Activated effector memory CD4-positive, alpha-beta T cell treated with anti-CD3 and anti-CD28 coated beads, Interleukin-2, amount 50 U/mL, for 16 hours (primary cell): ENCODE measurements at regions not wholly inside any gene's neighbourhood (a gene's known extent, or its start where the extent isn't known, plus 50 kb on each side); places are given as distances from the start of the nearest gene placed in this dataset.

Source experiments
- DNase-seq: peaks from one replicate; pipeline ENCODE4 v3.0.0-alpha.2; 2020

DNA sequence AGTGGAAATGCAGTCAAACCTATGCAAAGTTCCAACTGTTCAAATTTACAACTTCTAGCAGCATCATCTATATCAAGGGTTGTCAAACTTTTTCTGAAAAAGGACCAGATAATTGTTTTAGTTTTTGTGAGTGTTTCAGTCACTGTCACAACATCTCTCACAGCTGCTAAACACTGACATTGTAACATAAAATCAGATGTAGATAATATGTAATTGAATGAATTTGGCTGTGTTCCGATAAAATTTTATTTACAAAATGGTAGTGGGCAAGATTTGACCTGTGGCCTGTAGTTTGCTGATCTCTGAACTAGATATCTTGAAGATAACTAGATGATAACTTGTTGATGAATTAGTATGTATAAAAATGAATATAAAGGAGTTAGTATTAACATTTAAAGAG, 1679.1 kb upstream of the PCDH20 start:
- no peak for DNase-seq

DNA sequence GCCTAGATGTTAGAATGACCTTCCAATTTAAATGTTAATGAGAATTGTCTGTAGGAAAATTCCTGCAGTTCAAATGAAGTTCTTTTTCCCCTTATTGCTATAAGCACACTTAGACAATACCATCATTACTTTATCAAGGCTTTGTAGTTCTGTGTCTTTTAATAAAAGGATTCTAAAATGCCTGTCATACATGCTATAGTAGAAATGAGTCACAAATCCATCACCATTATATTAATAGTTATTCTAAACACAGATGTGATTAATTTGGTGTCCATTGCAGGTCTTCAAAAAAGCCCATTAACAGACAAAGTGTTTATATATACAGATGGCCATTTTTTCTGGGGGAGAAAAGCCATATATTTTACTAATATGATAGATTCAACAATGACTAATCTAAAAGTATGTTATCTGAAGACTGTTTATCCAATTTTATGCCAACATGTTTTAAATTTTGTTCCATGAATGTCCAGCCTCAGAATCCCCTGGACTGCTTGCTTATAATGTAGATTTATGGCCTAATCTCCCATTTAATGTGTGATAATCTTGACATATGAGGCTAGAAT, 1678.3 kb upstream of the PCDH20 start:
- no peak for DNase-seq

GRCh38 chr13:63092456-63092855, 1676.8 kb upstream of the PCDH20 start:
- no peak for DNase-seq

GRCh38 chr13:63090524-63090923, 1674.9 kb upstream of the PCDH20 start:
- no peak for DNase-seq

DNA sequence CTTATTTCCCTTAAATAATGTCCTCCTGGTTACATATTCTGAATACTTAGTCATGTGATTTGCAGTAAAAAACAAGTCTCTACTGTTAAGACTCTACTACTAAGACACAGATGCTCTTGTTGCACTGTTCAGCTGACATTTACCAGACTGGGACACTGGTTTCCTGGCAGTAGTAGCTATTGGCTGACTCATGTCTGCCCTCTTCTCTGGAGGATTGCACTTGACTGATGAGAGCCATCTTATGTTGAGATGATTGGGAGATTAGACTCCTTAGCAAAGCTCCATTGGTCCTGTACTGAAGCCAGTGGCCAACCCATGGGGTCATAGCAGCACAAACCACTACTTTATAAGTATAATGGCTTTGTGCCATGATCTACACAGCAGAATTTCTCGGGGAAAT, 1672.6 kb upstream of the PCDH20 start:
- no peak for DNase-seq

DNA sequence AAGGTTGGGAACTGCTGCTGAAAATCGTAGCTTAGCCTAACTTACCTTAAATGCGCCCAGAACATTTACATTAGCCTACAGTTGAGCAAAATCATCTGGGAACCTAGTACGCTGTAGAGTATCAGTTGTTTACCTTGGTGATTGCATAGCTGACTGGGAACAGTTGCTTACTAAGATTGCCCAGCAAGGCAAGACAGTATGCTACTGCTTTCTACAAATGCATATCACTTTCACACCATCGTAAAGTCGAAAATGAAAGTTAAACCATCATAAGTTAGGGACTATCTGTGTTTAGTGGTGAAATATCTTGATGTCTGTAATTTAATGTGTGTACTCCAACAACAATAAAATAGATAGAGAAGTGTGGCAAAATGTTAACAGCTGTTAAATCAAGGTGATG, 1670.6 kb upstream of the PCDH20 start:
- no peak for DNase-seq

DNA sequence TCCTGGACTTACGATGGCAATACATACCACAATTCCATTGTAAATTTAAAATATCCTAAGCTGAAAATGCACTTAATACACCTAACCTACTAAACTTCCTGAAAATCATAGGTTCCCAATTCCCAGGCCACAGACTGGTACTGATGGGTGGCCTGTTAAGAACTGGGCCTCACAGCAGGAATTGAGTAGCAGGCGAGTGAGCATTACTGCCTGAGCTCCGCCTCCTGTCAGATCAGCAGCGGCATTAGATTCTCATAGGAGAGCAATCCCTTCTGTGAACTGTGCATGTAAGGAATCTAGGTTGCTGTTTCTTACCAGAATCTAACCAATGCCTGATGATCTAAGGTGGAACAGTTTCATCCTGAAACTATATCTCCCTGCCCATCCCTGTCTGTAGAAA, 1670.2 kb upstream of the PCDH20 start:
- DNase-seq: no peak

GRCh38 chr13:63081400-63082014, 1665.9 kb upstream of the PCDH20 start:
- DNase-seq: no peak

- DNase-seq: no peak
Observed at GRCh38 chr13:63075126-63075525, 1659.5 kb upstream of the PCDH20 start.

DNA sequence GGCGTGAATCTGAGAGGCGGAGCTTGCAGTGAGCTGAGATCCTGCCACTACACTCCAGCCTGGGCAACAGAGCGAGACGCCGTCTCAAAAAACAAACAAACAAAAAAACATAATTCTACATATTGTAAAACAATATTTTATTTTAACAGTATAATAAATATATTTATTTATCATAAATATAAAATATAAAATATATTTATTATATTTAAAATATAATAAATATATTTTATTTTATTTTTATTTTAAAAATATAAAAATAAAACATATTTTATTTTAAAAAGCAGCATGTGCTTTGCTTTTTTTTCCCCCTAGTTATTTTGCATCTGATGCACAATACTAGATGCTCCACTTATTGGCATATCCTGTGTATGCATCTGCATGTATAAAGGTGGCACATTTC, 1634.6 kb upstream of the PCDH20 start:
- no peak for DNase-seq

- no peak for DNase-seq
Observed at GRCh38 chr13:63048653-63049052, 1633.0 kb upstream of the PCDH20 start.

DNA sequence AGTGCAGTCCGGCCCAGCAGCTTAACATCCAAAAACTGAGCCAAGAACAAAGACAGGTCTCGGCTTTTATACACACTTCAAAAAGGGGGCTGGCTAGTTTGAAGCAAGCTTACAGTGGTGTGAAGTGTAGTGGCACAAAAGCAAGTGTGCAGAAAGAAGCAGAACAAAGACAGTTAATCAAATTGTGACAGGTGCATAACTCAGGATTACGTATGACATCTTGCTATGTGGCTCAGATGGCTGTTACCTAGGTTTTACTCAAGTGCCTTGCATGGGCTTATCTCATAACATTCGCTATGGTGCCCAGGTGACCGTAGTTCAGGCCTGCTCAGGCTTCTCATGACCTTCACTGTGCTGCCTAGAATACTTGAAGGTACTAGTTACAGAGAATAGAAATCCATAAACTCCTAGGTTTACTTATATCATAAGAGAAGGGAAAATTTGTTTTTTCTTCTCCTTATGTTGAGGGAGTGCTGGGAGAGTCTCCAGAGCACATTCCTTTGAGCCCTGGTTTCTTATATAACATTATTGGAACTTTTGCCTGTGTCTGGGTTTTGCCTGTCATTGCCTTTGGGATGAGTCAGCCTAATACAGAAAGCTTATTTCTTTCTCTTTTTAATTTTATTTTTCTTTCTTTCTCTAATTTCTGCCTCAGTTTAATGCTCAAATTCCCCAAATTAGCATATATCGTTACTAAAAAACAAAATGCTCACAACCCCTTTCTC, 1629.1 kb upstream of the PCDH20 start:
- DNase-seq: no peak

DNA sequence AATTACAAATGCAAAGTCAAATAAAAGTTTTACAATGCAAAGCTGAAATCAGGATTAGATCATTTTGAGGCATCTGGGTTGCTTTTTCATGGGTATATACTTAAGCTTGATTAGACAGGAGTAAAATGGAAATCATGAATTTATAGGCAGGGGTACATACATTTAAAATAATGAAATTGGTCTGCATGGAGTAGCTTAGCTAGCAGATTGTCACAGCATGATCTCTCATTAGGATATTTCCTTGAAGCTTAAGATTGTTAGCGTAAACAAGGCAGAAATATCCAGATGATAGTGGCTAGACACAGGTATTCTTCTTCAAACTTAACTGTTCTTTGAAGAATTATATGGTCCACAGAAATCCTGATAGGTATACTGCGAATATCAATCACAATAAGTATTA, 1627.0 kb upstream of the PCDH20 start:
- DNase-seq: no peak

GRCh38 chr13:63041640-63042414, 1626.2 kb upstream of the PCDH20 start:
- DNase-seq: no peak

GRCh38 chr13:63026285-63026797, 1610.7 kb upstream of the PCDH20 start:
- DNase-seq: no peak

GRCh38 chr13:63025741-63026140, 1610.1 kb upstream of the PCDH20 start:
- no peak for DNase-seq

- no peak for DNase-seq
Observed at GRCh38 chr13:63024458-63024857, 1608.8 kb upstream of the PCDH20 start.

DNA sequence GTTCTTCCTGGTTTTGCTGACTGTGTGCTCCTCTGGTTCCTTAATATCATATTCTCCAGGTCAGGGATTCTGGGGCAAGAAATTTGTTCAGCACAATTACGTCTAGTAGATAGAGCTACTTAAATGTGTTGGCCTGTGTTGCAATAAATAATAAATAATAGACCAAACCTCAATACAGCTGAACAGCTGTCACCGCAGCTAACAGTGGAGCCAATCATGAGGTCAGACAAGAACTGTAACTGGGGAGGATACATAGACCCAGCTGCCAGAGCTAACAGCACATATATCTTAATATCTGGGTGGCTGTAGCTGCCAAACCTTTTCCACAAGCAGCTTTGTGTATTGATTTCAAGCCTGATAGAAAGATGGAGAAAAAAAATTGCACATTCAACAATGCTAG, 1596.3 kb upstream of the PCDH20 start:
- no peak for DNase-seq

DNA sequence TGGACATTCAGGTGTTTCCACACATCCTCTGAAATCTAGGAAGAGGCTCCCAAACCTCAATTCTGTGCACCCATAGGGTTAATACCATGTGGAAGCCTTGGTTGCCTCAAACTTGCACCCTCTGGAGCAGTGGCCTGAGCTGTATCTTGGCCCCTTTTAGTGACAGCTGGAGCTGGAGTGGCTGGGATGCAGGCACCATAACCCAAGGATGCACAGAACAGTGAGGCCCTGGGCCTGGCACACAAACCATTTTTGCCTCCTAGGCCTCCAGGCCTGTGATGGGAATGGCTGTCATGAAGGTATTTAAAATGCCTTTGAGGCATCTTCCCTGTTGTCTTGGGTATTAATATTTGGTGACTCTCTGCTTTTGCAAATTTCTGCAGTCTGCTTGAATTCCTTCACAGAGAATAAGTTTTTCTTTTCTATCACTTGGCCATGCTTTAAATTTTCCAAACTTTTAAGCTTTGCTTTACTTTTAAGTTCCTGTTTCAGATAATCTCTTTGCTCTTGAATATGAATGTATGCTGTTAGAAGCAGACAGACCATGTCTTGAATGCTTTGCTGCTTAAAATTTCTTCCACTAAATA, 1594.5 kb upstream of the PCDH20 start:
- no peak for DNase-seq

DNA sequence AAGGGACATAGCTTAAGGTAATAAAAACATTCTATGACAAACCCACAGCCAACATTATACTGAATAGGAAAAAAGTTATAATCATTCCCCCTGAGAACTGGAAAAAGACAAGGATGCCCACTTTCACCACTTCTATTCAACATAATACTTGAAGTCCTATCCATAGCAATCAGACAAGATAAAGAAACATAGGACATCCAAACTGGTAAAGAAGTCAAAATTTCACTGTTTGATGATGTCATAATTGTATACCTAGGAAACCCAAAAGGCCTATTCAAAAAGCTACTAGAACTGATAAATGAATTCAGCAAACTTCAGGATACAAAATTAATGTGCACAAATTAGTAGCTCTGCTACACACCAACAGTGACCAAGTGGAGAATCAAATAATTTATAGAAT, 1590.0 kb upstream of the PCDH20 start:
- no peak for DNase-seq

DNA sequence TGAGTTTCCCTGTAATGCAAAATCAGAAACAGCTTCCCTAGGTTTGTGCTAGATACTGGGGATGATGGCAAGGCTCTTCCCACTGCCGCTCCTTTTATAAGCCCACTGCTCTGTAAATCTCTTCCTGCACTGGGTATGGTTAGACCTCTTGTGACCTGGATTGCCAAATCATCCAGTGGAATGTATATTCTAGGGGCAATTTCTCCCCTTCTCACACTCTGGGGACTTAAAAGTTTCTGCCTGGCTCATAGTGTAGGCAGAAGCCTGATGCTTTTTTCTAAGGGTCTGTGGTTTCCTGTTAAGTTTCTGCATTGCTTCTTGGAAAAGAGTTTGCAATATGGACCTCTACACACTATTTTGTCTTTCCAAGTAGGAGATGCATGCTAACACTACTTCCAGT, 1582.0 kb upstream of the PCDH20 start:
- no peak for DNase-seq

GRCh38 chr13:62997038-62997599, 1581.5 kb upstream of the PCDH20 start:
- DNase-seq: no peak

DNA sequence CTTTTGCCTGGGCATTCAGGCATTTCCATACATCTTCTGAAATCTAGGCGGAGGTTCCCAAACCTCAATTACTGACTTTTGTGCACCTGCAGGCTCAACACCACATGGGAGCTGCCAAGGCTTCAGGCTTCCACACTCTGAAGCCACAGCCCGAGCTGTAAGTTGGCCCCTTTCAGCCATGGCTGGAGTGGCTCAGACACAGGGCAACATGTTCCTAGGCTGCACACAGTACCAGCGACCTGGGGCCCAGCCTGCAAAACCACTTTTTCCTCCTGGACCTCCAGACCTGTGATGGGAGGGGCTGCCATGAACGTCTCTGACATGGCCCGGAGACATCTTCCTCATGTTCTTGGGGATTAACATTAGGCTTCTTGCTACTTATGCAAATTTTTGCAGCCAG, 1558.2 kb upstream of the PCDH20 start:
- DNase-seq: no peak
